ENCODE measurements at regions not wholly inside any gene's neighbourhood (a gene's known extent, or its start where the extent isn't known, plus 50 kb on each side); places are given as distances from the start of the nearest gene placed in this dataset.
"Not testable (repeated sequence)": the region's sequence is repeated elsewhere in the genome, so short reads cannot be mapped to it uniquely, and the experiment has no call there.

- Histone ChIP-seq H3K4me1 (ENCODE audit: insufficient read depth) (no peaks in the 10 kb centered on the region), H3K27ac (ENCODE audit: low read depth) (no peak overlapping the region), H3K4me3 (ENCODE audit: low read depth, low read length) (no peak overlapping the region), H3K36me3 (ENCODE audit: insufficient read depth) (no peaks in the 10 kb centered on the region)
- WGBS: 51% methylated on average over 9 of the region's 9 CpGs
- no peak for DNase-seq (ENCODE audit: extremely low spot score)
Measured at GRCh38 chr3:139120086-139121056, 75.7 kb upstream of the PRR23C start.

- no peak overlapping the region for H3K27ac ChIP-seq (ENCODE audit: low read depth)
- no peak for DNase-seq (ENCODE audit: extremely low spot score)
Measured at GRCh38 chr3:139121513-139122220, 77.0 kb upstream of the PRR23C start.

DNA sequence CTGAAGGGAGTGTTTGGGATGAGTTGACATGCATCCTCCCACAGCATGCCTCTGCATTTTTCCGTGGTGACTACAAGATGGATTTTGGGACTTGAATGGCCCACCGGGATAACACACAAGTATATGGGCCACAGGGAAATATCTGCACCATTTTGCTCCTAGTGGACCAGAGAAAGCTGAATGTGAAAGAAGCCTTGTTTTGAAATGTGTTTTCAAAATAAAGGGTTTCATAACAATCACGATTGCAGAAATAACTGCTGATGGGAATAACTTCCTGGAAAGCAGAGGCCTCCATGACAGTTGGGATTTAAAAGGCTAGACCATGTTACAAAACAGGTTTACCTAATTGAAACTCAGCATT lies 77.5 kb upstream of the PRR23C start:
- Histone ChIP-seq H3K27ac (ENCODE audit: low read depth) (no peak overlapping the region), H3K4me1 (ENCODE audit: insufficient read depth) (no peaks in the 10 kb centered on the region), H3K36me3 (ENCODE audit: insufficient read depth) (no peaks in the 10 kb centered on the region), H3K4me3 (ENCODE audit: low read depth, low read length) (no peak overlapping the region)
- DNase-seq (ENCODE audit: extremely low spot score): no peak
- 57% methylated on average over 3 of the region's 3 CpGs for WGBS

More at GRCh38 chr3:139121513-139122220, 77.0 kb upstream of the PRR23C start:
- H3K4me3 ChIP-seq (ENCODE audit: low read depth, low read length): no peak overlapping the region
- H3K4me1 ChIP-seq (ENCODE audit: insufficient read depth): no peaks in the 10 kb centered on the region
- no peaks in the 10 kb centered on the region for H3K36me3 ChIP-seq (ENCODE audit: insufficient read depth)
- 37% methylated on average over 8 of the region's 8 CpGs for WGBS

GRCh38 chr3:139122612-139123011 lies 77.9 kb upstream of the PRR23C start:
- DNase-seq (ENCODE audit: extremely low spot score): no peak
- 88% methylated on average over 2 of the region's 2 CpGs for WGBS
- Histone ChIP-seq H3K36me3 (ENCODE audit: insufficient read depth) (no peaks in the 10 kb centered on the region), H3K4me3 (ENCODE audit: low read depth, low read length) (no peak overlapping the region), H3K4me1 (ENCODE audit: insufficient read depth) (no peaks in the 10 kb centered on the region), H3K27ac (ENCODE audit: low read depth) (no peak overlapping the region)

- H3K27ac ChIP-seq (ENCODE audit: low read depth): no peak overlapping the region
- H3K4me1 ChIP-seq (ENCODE audit: insufficient read depth): no peaks in the 10 kb centered on the region
- no peaks in the 10 kb centered on the region for H3K36me3 ChIP-seq (ENCODE audit: insufficient read depth)
- H3K4me3 ChIP-seq (ENCODE audit: low read depth, low read length): no peak overlapping the region
- DNase-seq (ENCODE audit: extremely low spot score): no peak
- 69% methylated on average over 10 of the region's 10 CpGs for WGBS
Measured at GRCh38 chr3:139123377-139124095, 78.8 kb upstream of the PRR23C start.

- H3K4me3 ChIP-seq (ENCODE audit: low read depth, low read length): no peak overlapping the region
- WGBS: 77% methylated on average over 2 of the region's 2 CpGs
- no peaks in the 10 kb centered on the region for H3K4me1 ChIP-seq (ENCODE audit: insufficient read depth)
- no peak overlapping the region for H3K27ac ChIP-seq (ENCODE audit: low read depth)
- H3K36me3 ChIP-seq (ENCODE audit: insufficient read depth): no peaks in the 10 kb centered on the region
- no peak for DNase-seq (ENCODE audit: extremely low spot score)
Measured at GRCh38 chr3:139124197-139124596, 79.5 kb upstream of the PRR23C start.

DNA sequence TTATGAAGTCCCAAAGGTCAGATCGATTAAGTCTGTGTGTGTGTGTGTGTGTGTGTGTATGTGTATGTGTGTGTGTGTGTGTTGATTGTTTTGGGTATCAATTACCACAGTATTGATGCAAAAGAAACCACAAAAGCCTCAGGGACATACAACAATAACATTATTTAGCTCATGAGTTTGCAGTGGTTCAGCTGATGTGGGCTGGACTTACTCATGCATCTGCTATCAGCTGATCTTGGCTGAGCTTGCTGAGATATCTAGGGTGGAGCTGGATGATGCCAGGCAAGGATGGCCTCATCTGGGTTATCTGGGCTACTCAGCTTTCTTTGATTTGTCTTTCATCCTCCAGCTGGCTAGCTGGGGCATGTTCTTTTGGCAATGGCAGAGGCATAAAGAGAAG lies 82.4 kb upstream of the PRR23C start:
- Histone ChIP-seq H3K36me3 (ENCODE audit: insufficient read depth) (no peaks in the 10 kb centered on the region), H3K27ac (ENCODE audit: low read depth) (no peak overlapping the region), H3K4me1 (ENCODE audit: insufficient read depth) (no peaks in the 10 kb centered on the region), H3K4me3 (ENCODE audit: low read depth, low read length) (no peak overlapping the region)
- DNase-seq (ENCODE audit: extremely low spot score): no peak
- 85% methylated on average over 1 of the region's 1 CpG for WGBS

GRCh38 chr3:139127629-139128028 lies 82.9 kb upstream of the PRR23C start:
- WGBS: 96% methylated on average over 12 of the region's 12 CpGs
- DNase-seq (ENCODE audit: extremely low spot score): not testable (repeated sequence)

DNA sequence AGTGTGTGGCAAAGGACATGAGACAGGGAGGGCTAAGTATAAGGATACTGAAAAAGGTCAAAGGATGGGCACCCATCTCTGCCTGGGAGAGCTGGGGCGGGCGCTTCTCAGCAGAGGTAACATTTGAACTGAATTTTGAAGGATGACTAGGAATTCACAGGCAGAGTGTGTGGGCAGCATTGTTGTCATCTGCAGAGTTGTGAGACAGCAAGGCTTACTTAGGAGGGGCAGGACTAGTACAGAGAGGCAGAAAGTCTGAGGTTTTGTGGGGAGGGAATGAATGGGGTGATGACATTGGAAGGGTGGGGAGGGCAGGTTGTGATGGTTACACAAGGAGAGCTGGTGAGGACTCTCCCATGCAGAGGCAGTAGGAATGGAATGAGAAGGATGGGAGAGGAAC lies 84.1 kb upstream of the PRR23C start:
- Histone ChIP-seq H3K4me1 (ENCODE audit: insufficient read depth) (no peaks in the 10 kb centered on the region), H3K4me3 (ENCODE audit: low read depth, low read length) (no peak overlapping the region), H3K36me3 (ENCODE audit: insufficient read depth) (no peaks in the 10 kb centered on the region), H3K27ac (ENCODE audit: low read depth) (no peak overlapping the region)
- no peak for DNase-seq (ENCODE audit: extremely low spot score)
- 94% methylated on average over 2 of the region's 2 CpGs for WGBS

More at GRCh38 chr3:139127629-139128028, 82.9 kb upstream of the PRR23C start:
- not testable (repeated sequence) for H3K4me1 ChIP-seq (ENCODE audit: insufficient read depth); H3K27ac ChIP-seq (ENCODE audit: low read depth); H3K36me3 ChIP-seq (ENCODE audit: insufficient read depth); H3K4me3 ChIP-seq (ENCODE audit: low read depth, low read length)

DNA sequence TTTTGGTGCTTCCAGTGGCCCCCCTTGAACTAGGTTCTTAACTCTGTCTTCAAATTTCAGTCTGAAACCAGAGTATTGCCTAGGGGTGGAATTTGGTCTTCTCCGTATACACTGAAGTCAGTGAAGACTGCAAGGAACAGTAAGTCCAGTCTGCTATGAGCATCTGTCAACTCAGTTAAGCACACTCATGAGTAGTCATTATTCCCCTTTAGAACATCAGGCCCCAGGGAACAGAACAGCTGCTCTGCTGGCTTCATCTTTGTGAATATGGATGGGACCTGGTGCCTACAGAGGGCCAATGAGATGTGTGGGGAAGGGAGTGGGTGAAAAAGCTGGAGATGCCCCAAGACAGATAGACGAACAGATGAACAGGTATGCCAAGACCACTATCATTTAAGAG lies 85.2 kb upstream of the PRR23C start:
- no peak for DNase-seq (ENCODE audit: extremely low spot score)
- Histone ChIP-seq H3K27ac (ENCODE audit: low read depth) (no peak overlapping the region), H3K4me1 (ENCODE audit: insufficient read depth) (no peaks in the 10 kb centered on the region), H3K36me3 (ENCODE audit: insufficient read depth) (no peaks in the 10 kb centered on the region), H3K4me3 (ENCODE audit: low read depth, low read length) (no peak overlapping the region)
- WGBS: 72% methylated on average over 2 of the region's 2 CpGs

GRCh38 chr3:139130390-139131140 lies 85.9 kb upstream of the PRR23C start:
- no peak for DNase-seq (ENCODE audit: extremely low spot score)
- H3K36me3 ChIP-seq (ENCODE audit: insufficient read depth): no peaks in the 10 kb centered on the region
- no peaks in the 10 kb centered on the region for H3K4me1 ChIP-seq (ENCODE audit: insufficient read depth)
- no peak overlapping the region for H3K4me3 ChIP-seq (ENCODE audit: low read depth, low read length)
- no peak overlapping the region for H3K27ac ChIP-seq (ENCODE audit: low read depth)
- 58% methylated on average over 3 of the region's 3 CpGs for WGBS

GRCh38 chr3:139131951-139132350 lies 87.3 kb upstream of the PRR23C start:
- no peaks in the 10 kb centered on the region for H3K36me3 ChIP-seq (ENCODE audit: insufficient read depth)
- no peak overlapping the region for H3K4me3 ChIP-seq (ENCODE audit: low read depth, low read length)
- DNase-seq (ENCODE audit: extremely low spot score): no peak
- H3K27ac ChIP-seq (ENCODE audit: low read depth): no peak overlapping the region
- no peaks in the 10 kb centered on the region for H3K4me1 ChIP-seq (ENCODE audit: insufficient read depth)
- WGBS: 94% methylated on average over 1 of the region's 1 CpG

DNA sequence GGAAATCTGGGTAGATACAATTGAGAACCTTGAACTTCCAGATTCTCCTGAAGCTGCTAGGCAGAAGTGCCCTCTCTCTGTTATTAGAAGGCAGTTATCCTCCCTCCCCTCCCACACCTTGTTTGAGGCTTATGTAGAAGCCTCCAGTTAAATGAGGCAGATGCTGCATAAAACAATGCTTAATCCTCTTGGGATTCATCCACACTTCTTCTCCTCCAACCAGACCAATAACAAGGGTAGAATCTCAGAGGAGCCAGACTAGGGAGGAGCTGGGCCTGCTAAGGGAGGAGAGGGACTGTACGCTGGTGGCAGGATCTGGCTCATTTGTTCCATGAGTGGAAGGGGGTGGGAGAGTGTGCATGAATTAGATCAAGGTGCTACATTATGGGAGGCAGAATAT lies 88.3 kb upstream of the PRR23C start:
- H3K27ac ChIP-seq (ENCODE audit: low read depth): no peak overlapping the region
- no peak overlapping the region for H3K4me3 ChIP-seq (ENCODE audit: low read depth, low read length)
- 79% methylated on average over 1 of the region's 1 CpG for WGBS
- no peaks in the 10 kb centered on the region for H3K4me1 ChIP-seq (ENCODE audit: insufficient read depth)
- no peaks in the 10 kb centered on the region for H3K36me3 ChIP-seq (ENCODE audit: insufficient read depth)
- no peak for DNase-seq (ENCODE audit: extremely low spot score)

Measured in urinary bladder (tissue), 3 donors.